Stomach (tissue), 8 donors: ENCODE measurements at regions not wholly inside any gene's neighbourhood (a gene's known extent, or its start where the extent isn't known, plus 50 kb on each side); places are given as distances from the start of the nearest gene placed in this dataset.

ENCODE experiments used
- DNase-seq, 2 donors: peaks; one replicate each; pipeline versions ENCODE4 v3.0.0 to v3.0.0-alpha.2; 2013 to 2019
- H3K27ac ChIP-seq, 5 donors: fragments of 200-600 bp in 4 of 5; sonication (generic) in 4 of 5; one replicate each; pipeline ENCODE4 v1.5.1; 2013 to 2019; ENCODE audit warnings: mild to moderate bottlenecking in 1 of 5, moderate library complexity in 1 of 5
- H3K27me3 ChIP-seq, 3 donors: fragments of 200-600 bp; sonication (generic); one replicate each; pipeline ENCODE4 v1.5.1; 2017 to 2019; ENCODE audit warnings: mixed run types in 1 of 3
- H3K36me3 ChIP-seq, 4 donors: fragments of 200-600 bp; sonication (generic); 1 replicate in 3 of 4; 2 replicates in 1 of 4; pipeline ENCODE4 v1.5.1; 2016 to 2019
- H3K4me1 ChIP-seq, 4 donors: fragments of 200-600 bp; sonication (generic); one replicate each; pipeline ENCODE4 v1.5.1; 2016 to 2019
- H3K4me3 ChIP-seq, 4 donors: fragments of 200-600 bp; sonication (generic) in 3 of 4; one replicate each; pipeline ENCODE4 v1.5.1; 2016 to 2019; ENCODE audit warnings: mild to moderate bottlenecking in 1 of 4
- H3K9me3 ChIP-seq, 4 donors: fragments of 200-600 bp; sonication (generic); one replicate each; pipeline ENCODE4 v1.5.1; 2016 to 2019
- CTCF ChIP-seq, 7 experiments: fragments of 450-650 bp in 4 of 7; fragments of 200-600 bp in 3 of 7; sonication (generic) in 3 of 7; IDR thresholded peaks; one replicate each; pipeline ENCODE4 v1.5.1; 2016 to 2019; ENCODE audit warnings: antibody characterized with exemption in 7 of 7, control low read depth in 2 of 7, mild to moderate bottlenecking in 1 of 7
- EP300 ChIP-seq: sonication (generic); formaldehyde crosslinking; IDR thresholded peaks from one replicate; pipeline ENCODE4 v1.6.1; 2017; ENCODE audit warnings: antibody characterized with exemption
- POLR2A ChIP-seq, 4 donors: fragments of 450-650 bp; IDR thresholded peaks; one replicate each; pipeline ENCODE4 v1.6.1; 2016; ENCODE audit warnings: antibody characterized with exemption in 4 of 4, control low read depth in 2 of 4, mild to moderate bottlenecking in 1 of 4, moderate library complexity in 1 of 4
- POLR2AphosphoS5 ChIP-seq, 3 donors: sonication (generic); formaldehyde crosslinking; IDR thresholded peaks; one replicate each; pipeline ENCODE4 v1.6.1; 2016; ENCODE audit warnings: antibody characterized with exemption in 3 of 3
- WGBS, 5 donors: extraction: QIAGEN DNeasy Blood & Tissue Kit in 3 of 5; methylation state at CpG; one replicate each; pipeline versions ENCODE4 v1.1.5 to v1.1.7; 2013 to 2018; 5-methylcytosine and 5-hydroxymethylcytosine counted together
- intact Hi-C: fragments of 100-400 bp; cut with DNase I; formaldehyde crosslinking; loops from one replicate; pipeline ENCODE4 v1.15.1; 2023; ENCODE audit warnings: low total_unique reads
- donor health status: healthy with polysubstance abuse.
- donor health status: Bipolar disorder and iron deficiency.
- donor health status: healthy.

GRCh38 chr15:93179072-93179471 is 90.1 kb upstream of the RGMA start:
- Histone ChIP-seq H3K27ac (no peak overlapping the region), H3K36me3 (no peaks in the 10 kb centered on the region), H3K4me3 (no peak overlapping the region), H3K4me1 (peaks cover 0 to 12% (median 3%) of the 10 kb centered on the region in 4 donors), H3K9me3 (no peaks in the 10 kb centered on the region), H3K27me3 (no peaks in the 10 kb centered on the region)
- intact Hi-C loops = no loop called here
- TF ChIP-seq POLR2AphosphoS5 (IDR thresholded peaks at IDR 0.05) = peak in 1 of 3 donors; percentile 23
- no peak for TF ChIP-seq CTCF (IDR thresholded peaks at IDR 0.05)
- no peak for TF ChIP-seq EP300
- 24 to 33% (median 30%) methylated on average over 13 to 15 of the region's 15 CpGs for WGBS, 5 donors
- DNase-seq = peak; percentile 27 to 84

- Histone ChIP-seq H3K27me3 (no peaks in the 10 kb centered on the region), H3K4me1 (peaks cover 0 to 12% (median 3%) of the 10 kb centered on the region in 4 donors), H3K36me3 (no peaks in the 10 kb centered on the region), H3K27ac (no peak overlapping the region), H3K4me3 (no peak overlapping the region), H3K9me3 (peaks cover 0 to 1% (median 0%) of the 10 kb centered on the region in 4 donors)
- TF ChIP-seq EP300 (no peak), POLR2A (IDR thresholded peaks at IDR 0.05) (no peak), POLR2AphosphoS5 (IDR thresholded peaks at IDR 0.05) (no peak), CTCF (IDR thresholded peaks at IDR 0.05) (no peak)
- 80 to 87% (median 82%) methylated on average over 7 to 8 of the region's 8 CpGs for WGBS, 5 donors
- no peak for DNase-seq
- intact Hi-C loops = no loop called here
Measured at GRCh38 chr15:93178371-93178770, 89.4 kb upstream of the RGMA start.

GRCh38 chr15:93176065-93176464 is 87.1 kb upstream of the RGMA start:
- Histone ChIP-seq H3K4me1 (peaks cover 0 to 12% (median 3%) of the 10 kb centered on the region in 4 donors), H3K27ac (no peak overlapping the region), H3K36me3 (no peaks in the 10 kb centered on the region), H3K27me3 (no peaks in the 10 kb centered on the region), H3K9me3 (peaks cover 0 to 5% (median 0%) of the 10 kb centered on the region in 4 donors), H3K4me3 (no peak overlapping the region)
- 76 to 92% (median 78%) methylated on average over 3 to 4 of the region's 4 CpGs for WGBS, 5 donors
- TF ChIP-seq EP300 = no peak
- no peak for TF ChIP-seq CTCF (IDR thresholded peaks at IDR 0.05)
- TF ChIP-seq POLR2AphosphoS5 (IDR thresholded peaks at IDR 0.05) = no peak
- no peak for TF ChIP-seq POLR2A (IDR thresholded peaks at IDR 0.05)
- DNase-seq = no peak
- intact Hi-C loops = no loop called here

- H3K27ac ChIP-seq = no peak overlapping the region
- no peak for DNase-seq
- no peaks in the 10 kb centered on the region for H3K27me3 ChIP-seq
- intact Hi-C loops = no loop called here
- WGBS, 5 donors = 68 to 81% (median 74%) methylated on average over 2 of the region's 2 CpGs
- H3K4me1 ChIP-seq = peaks cover 0 to 12% (median 3%) of the 10 kb centered on the region in 4 donors
- H3K36me3 ChIP-seq = no peaks in the 10 kb centered on the region
- H3K4me3 ChIP-seq = no peak overlapping the region
- H3K9me3 ChIP-seq = peaks cover 0 to 5% (median 0%) of the 10 kb centered on the region in 4 donors
- no peak for TF ChIP-seq EP300
- TF ChIP-seq POLR2AphosphoS5 (IDR thresholded peaks at IDR 0.05) = no peak
- TF ChIP-seq CTCF (IDR thresholded peaks at IDR 0.05) = no peak
- no peak for TF ChIP-seq POLR2A (IDR thresholded peaks at IDR 0.05)
Measured at GRCh38 chr15:93174836-93175235, 85.8 kb upstream of the RGMA start.
